Islet of Langerhans (tissue), 1 donor: ENCODE measurements at regions not wholly inside any gene's neighbourhood (a gene's known extent, or its start where the extent isn't known, plus 50 kb on each side); places are given as distances from the start of the nearest gene placed in this dataset.

Source experiments
- FAIRE-seq: peaks from one replicate; lab custom pipeline; 2011; peaks lifted over from hg19 to GRCh38; lab: Jason Lieb, UNC

GRCh38 chr4:166274136-166274761 is 401.2 kb downstream of the TLL1 start:
- FAIRE-seq: no peak

- no peak for FAIRE-seq
Observed at GRCh38 chr4:166274775-166275174, 401.7 kb downstream of the TLL1 start.

GRCh38 chr4:166277401-166277800 is 404.4 kb downstream of the TLL1 start:
- no peak for FAIRE-seq

GRCh38 chr4:166277853-166278252 is 404.8 kb downstream of the TLL1 start:
- FAIRE-seq: no peak

- FAIRE-seq: no peak
Observed at GRCh38 chr4:166279261-166279660, 406.2 kb downstream of the TLL1 start.

GRCh38 chr4:166280642-166281041 is 407.6 kb downstream of the TLL1 start:
- FAIRE-seq: no peak

GRCh38 chr4:166282081-166282770 is 409.2 kb downstream of the TLL1 start:
- FAIRE-seq: peak; percentile 55

- FAIRE-seq: no peak
Observed at GRCh38 chr4:166284221-166284620, 411.2 kb downstream of the TLL1 start.

GRCh38 chr4:166290426-166290825 is 417.4 kb downstream of the TLL1 start:
- FAIRE-seq: no peak

GRCh38 chr4:166293556-166293955 is 420.5 kb downstream of the TLL1 start:
- no peak for FAIRE-seq

GRCh38 chr4:166301266-166301665 is 428.2 kb downstream of the TLL1 start:
- no peak for FAIRE-seq

GRCh38 chr4:166308647-166309046 is 435.6 kb downstream of the TLL1 start:
- no peak for FAIRE-seq

- FAIRE-seq: peak; percentile 82
Observed at GRCh38 chr4:166309286-166309685, 436.2 kb downstream of the TLL1 start.

GRCh38 chr4:166311169-166311568 is 438.1 kb downstream of the TLL1 start:
- FAIRE-seq: no peak

- no peak for FAIRE-seq
Observed at GRCh38 chr4:166312166-166312565, 439.1 kb downstream of the TLL1 start.

GRCh38 chr4:166314902-166315301 is 441.9 kb downstream of the TLL1 start:
- FAIRE-seq: peak; percentile 5

GRCh38 chr4:166315721-166316467 is 442.9 kb downstream of the TLL1 start:
- FAIRE-seq: no peak

- FAIRE-seq: no peak
Observed at GRCh38 chr4:166318810-166319525, 445.9 kb downstream of the TLL1 start.

- FAIRE-seq: no peak
Observed at GRCh38 chr4:166323250-166323649, 450.2 kb downstream of the TLL1 start.

GRCh38 chr4:166324321-166324720 is 451.3 kb downstream of the TLL1 start:
- FAIRE-seq: no peak

- no peak for FAIRE-seq
Observed at GRCh38 chr4:166335256-166335938, 462.4 kb downstream of the TLL1 start.

- FAIRE-seq: no peak
Observed at GRCh38 chr4:166341992-166342391, 469.0 kb downstream of the TLL1 start.
